GM12891 (cell line): ENCODE measurements at regions not wholly inside any gene's neighbourhood (a gene's known extent, or its start where the extent isn't known, plus 50 kb on each side); places are given as distances from the start of the nearest gene placed in this dataset.

Experiments
- POLR2A ChIP-seq: IDR thresholded peaks from 2 replicates; pipeline ENCODE4 v1.6.1; 2011; ENCODE audit warnings: low read depth, low read length, control low read depth
- POLR2AphosphoS5 ChIP-seq: IDR thresholded peaks from 2 replicates; pipeline ENCODE4 v1.6.1; 2011; ENCODE audit warnings: low read depth, low read length, control low read depth
- TAF1 ChIP-seq: IDR thresholded peaks from 2 replicates; pipeline ENCODE4 v1.6.1; 2011; ENCODE audit warnings: low read depth, low read length, control low read depth

DNA sequence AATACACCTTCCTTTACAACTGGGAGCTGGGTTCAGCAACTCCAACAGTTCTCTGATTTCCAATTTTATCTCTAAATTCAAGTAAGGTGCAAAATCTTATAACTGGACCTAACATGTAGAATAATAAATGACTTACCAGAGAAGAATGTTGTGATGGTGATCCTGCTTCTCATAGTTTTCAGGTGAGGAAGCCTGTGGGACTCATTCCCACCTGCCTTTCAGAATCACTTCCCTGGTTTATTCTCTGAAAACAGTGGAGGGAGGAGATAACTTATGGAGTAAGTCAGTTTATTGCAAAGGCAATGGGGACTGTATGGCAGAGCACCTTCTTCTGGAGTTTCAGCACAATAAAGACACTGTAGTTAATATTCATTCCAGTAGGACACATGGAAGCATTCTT is 1188.2 kb upstream of the FAM98A start:
- no peak for TF ChIP-seq POLR2A
- TF ChIP-seq POLR2AphosphoS5: no peak
- TF ChIP-seq TAF1: no peak
